NCI-H2107 (cell line): ENCODE measurements at regions not wholly inside any gene's neighbourhood (a gene's known extent, or its start where the extent isn't known, plus 50 kb on each side); places are given as distances from the start of the nearest gene placed in this dataset.
A peak's percentile ranks its signal among the peaks of the same experiment; 100 is the strongest.

Experiments
- DNase-seq: peaks from one replicate; lab custom pipeline; 2025; lab: John Stamatoyannopoulos, UW

GRCh38 chr5:167710444-167711073, 580.9 kb upstream of the WWC1 start:
- DNase-seq: no peak

GRCh38 chr5:167712986-167713585, 578.4 kb upstream of the WWC1 start:
- DNase-seq: no peak

- DNase-seq: no peak
Measured at GRCh38 chr5:167713896-167714295, 577.5 kb upstream of the WWC1 start.

- DNase-seq: no peak
Measured at GRCh38 chr5:167716126-167716775, 575.2 kb upstream of the WWC1 start.

- DNase-seq: no peak
Measured at GRCh38 chr5:167720259-167720658, 571.2 kb upstream of the WWC1 start.

- no peak for DNase-seq
Measured at GRCh38 chr5:167720676-167721260, 570.7 kb upstream of the WWC1 start.

GRCh38 chr5:167721926-167722440, 569.5 kb upstream of the WWC1 start:
- DNase-seq: no peak

- peak; percentile 34 for DNase-seq
Measured at GRCh38 chr5:167723254-167723871, 568.1 kb upstream of the WWC1 start.

- DNase-seq: no peak
Measured at GRCh38 chr5:167725264-167725663, 566.2 kb upstream of the WWC1 start.

GRCh38 chr5:167725741-167726140, 565.7 kb upstream of the WWC1 start:
- DNase-seq: no peak

GRCh38 chr5:167726642-167727041, 564.8 kb upstream of the WWC1 start:
- DNase-seq: no peak

- no peak for DNase-seq
Measured at GRCh38 chr5:167730121-167730520, 561.3 kb upstream of the WWC1 start.

- DNase-seq: no peak
Measured at GRCh38 chr5:167730656-167731055, 560.8 kb upstream of the WWC1 start.

GRCh38 chr5:167731951-167732350, 559.5 kb upstream of the WWC1 start:
- DNase-seq: no peak

- no peak for DNase-seq
Measured at GRCh38 chr5:167732499-167732898, 558.9 kb upstream of the WWC1 start.

GRCh38 chr5:167736992-167737391, 554.5 kb upstream of the WWC1 start:
- no peak for DNase-seq

GRCh38 chr5:167743695-167744464, 547.6 kb upstream of the WWC1 start:
- DNase-seq: no peak

GRCh38 chr5:167745868-167746267, 545.6 kb upstream of the WWC1 start:
- no peak for DNase-seq

- DNase-seq: no peak
Measured at GRCh38 chr5:167750586-167750985, 540.9 kb upstream of the WWC1 start.

GRCh38 chr5:167752936-167753335, 538.5 kb upstream of the WWC1 start:
- no peak for DNase-seq

- no peak for DNase-seq
Measured at GRCh38 chr5:167753725-167754490, 537.5 kb upstream of the WWC1 start.
